NCI-H2227 treated with DMSO at 0.1 percent for 48 hours (cell line): ENCODE measurements at regions not wholly inside any gene's neighbourhood (a gene's known extent, or its start where the extent isn't known, plus 50 kb on each side); places are given as distances from the start of the nearest gene placed in this dataset.

Experiments used
- DNase-seq: peaks from one replicate; lab custom pipeline; 2025; lab: John Stamatoyannopoulos, UW

- DNase-seq = no peak
Observed at GRCh38 chr22:47927648-47928210, 1165.3 kb downstream of the TBC1D22A start.

DNA sequence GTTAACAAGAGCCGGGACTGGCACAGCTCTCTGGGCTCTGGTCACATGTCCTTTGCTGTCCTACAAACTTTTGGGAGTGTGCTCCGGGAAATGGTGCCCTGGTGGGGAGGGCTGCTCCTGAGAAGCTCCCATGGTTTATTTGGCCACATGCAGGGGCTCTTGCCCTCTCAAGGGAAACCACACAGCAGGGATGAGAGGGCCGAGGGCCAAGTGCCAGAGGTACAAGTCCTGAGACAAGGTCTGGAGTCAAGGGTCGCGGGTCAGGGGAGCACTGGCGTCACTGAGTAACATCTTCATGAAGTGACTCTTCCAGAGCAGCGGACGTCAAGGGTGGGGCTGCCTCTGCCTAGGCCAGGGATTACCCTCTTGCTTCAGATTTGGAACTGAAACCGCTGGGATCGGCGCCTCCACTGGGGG is 1160.6 kb downstream of the TBC1D22A start:
- no peak for DNase-seq

DNA sequence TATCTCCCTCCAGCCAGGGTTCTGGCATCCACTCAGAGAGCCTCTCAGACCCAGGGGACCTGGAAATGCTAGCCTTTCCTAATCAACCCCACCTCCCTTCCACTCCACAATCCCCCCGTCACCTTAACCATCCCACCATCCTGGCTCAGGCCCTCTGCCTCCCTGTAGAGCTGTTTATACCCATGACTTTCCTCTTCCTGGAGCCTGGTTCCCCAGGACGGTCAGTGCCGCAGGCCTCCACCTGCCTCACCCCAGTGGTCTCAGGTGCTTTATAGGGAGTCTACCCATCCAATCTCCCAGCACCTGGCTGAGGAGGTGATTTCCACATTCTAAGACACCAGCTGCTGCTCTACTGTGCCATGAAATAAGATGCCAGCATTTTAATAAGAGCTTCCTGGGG is 1159.5 kb downstream of the TBC1D22A start:
- no peak for DNase-seq

GRCh38 chr22:47920380-47920959 is 1158.0 kb downstream of the TBC1D22A start:
- DNase-seq = no peak

- DNase-seq = no peak
Observed at GRCh38 chr22:47919893-47920292, 1157.4 kb downstream of the TBC1D22A start.

GRCh38 chr22:47919001-47919441 is 1156.6 kb downstream of the TBC1D22A start:
- DNase-seq = no peak

- no peak for DNase-seq
Observed at GRCh38 chr22:47918276-47918921, 1155.9 kb downstream of the TBC1D22A start.

DNA sequence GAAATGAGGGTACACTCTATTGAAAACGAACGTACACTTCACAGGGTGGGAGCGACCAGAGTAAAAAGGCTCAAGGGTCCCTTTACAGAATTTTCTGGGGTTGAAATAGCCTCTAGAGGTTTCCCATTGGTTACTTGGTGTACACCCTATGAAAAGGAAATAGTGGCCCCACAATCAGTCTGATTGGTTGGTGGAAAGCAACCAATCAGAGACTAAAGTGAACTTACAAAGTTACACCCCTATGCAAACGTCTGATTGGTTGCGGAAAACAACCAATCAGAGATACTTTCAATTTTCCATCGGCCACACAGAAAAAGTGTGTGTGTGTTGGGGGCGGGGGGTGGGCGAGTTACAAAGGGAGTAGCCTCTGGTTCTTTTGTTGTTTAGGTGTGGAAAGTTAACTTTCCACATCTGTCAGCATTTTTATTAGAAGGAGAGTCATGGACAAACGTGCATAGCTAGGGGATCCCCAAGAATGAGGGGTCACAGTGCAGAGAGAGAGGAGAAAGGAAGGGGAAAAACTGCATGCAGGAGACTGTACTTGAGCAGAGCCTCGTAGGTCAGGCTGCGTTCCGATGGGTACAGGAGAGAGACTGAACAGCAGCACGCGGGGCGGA is 1152.1 kb downstream of the TBC1D22A start:
- DNase-seq = no peak

DNA sequence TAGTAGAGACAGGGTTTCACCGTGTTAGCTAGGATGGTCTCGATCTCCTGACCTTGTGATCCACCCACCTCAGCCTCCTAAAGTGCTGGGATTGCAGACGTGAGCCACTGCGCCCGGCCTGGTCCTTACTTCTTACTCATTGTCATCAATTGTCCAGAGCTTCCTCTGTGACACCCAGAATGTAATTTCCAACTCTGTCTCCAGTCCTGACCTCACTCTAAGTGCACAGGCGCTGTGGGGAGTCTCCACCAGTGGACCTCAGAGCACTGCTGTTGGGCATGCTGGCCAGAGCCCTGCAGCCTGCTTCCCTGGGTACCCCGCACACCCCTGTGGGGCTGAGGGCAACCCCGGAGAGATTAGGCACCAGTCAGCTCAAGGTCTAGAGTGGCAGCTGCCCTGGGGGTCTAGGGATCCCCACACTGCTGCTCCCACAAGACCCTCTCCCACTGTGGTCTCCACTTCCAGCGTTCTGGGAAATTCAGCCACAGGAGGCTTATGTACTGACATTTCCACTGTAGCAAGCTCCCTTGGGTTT is 1140.3 kb downstream of the TBC1D22A start:
- DNase-seq = no peak

DNA sequence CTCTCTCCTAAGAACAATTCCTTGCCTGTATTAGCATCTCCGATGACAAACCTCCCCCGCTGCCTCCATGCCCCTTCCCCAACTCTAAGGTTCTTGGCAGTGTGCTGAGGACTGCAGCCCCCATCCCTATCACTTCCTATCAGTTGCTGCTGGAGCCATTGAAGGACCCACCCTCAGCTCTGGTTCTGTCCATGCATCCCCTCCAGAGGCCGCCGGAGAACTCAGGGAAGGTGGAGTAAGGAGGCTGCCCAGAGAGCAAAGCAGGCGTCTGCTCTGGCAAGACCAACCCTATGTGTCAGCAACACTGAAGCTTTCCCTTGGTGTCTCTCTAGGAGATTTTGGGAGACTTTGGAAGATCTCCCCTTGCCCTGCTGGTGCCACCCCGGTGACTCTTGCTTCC is 1139.5 kb downstream of the TBC1D22A start:
- no peak for DNase-seq

DNA sequence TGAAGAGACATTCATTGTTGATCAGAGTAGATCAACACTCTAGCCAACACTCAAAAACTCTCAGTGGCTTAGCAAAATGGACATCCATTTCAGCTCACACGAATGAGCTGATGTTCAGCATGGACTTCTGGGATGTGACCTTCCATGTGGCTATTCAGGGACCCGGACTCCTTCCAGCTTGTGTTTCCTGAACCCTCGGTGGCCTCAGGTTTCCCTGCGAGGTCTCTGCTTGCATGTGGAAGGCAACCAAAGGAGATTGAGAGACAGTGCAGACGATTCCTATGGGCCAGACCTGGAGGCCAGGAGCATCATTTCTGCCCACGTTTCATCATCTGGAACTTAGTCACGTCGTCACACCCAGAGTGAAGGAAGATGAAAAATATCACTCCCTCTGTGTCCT is 1137.4 kb downstream of the TBC1D22A start:
- DNase-seq = no peak

- DNase-seq = no peak
Observed at GRCh38 chr22:47898946-47899345, 1136.5 kb downstream of the TBC1D22A start.

DNA sequence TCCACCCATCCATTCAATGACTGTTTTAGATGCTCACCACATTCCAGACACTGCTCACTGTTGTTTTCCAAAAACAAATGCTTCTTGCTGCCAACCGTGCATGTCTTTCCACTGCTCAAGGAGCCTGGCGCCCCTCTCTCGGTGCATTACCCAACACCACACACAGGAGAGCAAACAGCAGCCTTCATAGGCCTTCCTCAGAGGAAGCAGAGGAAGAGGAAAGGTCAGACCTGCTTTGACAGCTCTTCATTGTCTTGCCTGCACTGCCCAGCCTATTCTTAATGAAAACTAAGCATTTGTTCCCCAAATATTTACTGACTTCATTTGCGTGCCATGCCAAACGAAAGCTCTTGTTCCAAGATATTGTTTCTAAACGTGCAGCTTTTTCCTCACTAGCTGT is 1129.2 kb downstream of the TBC1D22A start:
- DNase-seq = no peak

- DNase-seq = no peak
Observed at GRCh38 chr22:47888817-47889216, 1126.4 kb downstream of the TBC1D22A start.

GRCh38 chr22:47884775-47885174 is 1122.3 kb downstream of the TBC1D22A start:
- DNase-seq = no peak

DNA sequence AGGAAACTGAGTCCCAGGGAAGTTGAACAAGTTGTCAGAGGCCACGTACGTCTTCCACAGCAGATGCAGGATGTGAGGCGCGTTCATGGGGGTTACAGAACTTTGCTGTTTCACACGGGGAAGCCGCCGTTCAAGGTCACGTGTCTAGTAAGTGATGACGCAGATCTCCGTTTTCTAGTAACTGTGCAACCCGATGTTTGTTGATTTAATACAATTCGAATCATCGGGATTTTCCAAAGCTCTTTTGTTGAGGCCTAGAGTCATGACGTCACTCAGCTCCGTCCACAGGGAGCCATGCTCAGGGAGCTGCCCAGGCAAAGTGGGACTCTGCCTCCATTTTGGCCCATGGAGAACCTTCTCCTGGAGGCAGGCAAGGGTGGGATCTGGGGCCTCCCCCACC is 1121.8 kb downstream of the TBC1D22A start:
- DNase-seq = no peak

DNA sequence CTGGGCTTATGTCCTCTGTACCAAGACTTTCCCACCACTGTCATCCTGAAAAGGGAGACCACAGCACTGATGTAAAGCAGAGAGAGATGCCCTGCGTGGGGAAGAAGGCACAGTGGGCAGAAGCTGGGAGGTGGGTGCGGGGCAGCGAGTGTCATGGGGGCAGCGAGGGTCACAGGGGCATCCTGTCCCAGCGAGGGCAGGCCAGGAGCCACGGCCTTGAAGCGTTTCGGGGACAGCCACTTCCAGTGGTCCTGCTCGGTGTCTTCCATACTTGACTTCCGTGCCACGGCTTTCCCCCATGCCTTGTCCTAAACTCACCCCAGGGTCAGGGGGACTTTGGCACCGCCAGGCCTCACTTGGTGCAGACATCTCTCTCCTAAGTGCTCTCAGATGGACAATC is 1121.3 kb downstream of the TBC1D22A start:
- DNase-seq = no peak

- no peak for DNase-seq
Observed at GRCh38 chr22:47879346-47879745, 1116.9 kb downstream of the TBC1D22A start.

DNA sequence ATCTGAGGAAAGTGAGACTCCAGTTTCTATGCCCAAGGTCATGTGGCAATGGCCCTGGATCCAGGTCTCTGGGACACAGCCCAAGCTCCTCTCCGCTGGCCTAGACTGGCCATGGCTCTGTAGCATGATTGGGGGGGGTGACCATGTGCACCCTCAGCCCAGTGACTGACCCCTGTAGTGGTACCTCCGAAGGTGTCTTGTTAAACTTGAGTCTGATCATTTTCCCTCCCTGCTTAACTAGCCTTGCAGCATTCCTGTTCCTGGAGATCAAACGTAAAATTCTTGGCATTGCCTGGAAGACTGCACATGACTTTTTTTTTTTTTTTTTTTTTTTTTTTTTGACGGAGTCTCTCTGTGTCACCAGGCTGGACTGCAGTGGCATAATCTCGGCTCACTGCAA is 1116.0 kb downstream of the TBC1D22A start:
- no peak for DNase-seq

GRCh38 chr22:47872761-47873535 is 1110.5 kb downstream of the TBC1D22A start:
- DNase-seq = no peak

DNA sequence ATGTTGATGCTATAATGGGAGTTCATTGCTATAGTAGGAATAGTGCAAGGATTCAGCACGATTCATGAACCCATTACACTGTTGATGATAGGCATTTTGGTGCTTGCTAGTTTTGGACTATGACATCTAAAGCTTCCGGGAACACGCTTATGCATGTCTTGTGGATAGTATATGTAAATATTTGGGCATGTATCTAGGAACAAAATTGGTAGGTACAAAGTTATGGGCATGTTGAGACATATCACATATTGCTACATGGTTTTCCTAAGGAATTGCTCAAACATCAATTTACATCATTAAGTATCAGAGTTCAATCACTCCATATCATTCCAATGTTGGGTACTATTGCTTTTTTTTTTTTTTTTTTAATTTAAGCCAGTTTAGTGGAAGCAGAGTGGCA is 1103.2 kb downstream of the TBC1D22A start:
- DNase-seq = no peak

GRCh38 chr22:47862394-47862793 is 1099.9 kb downstream of the TBC1D22A start:
- DNase-seq = no peak
